Naive B cell (primary cell): ENCODE measurements at regions not wholly inside any gene's neighbourhood (a gene's known extent, or its start where the extent isn't known, plus 50 kb on each side); places are given as distances from the start of the nearest gene placed in this dataset.

Experiments used
- ATAC-seq, 2 donors: fragments of 150-1000 bp; cut with Tn5 transposase; 2 replicates each; pipeline ENCODE4 v1.10.0; 2021; ENCODE audit warnings: low read depth in 2 of 2, mild to moderate bottlenecking in 2 of 2, moderate library complexity in 2 of 2
- DNase-seq: peaks from one replicate; pipeline ENCODE4 v3.0.0; 2022
- H3K27ac Mint-ChIP-seq, 6 donors: one replicate each; pipeline ENCODE4 v1.8.0; 2020 to 2022; ENCODE audit warnings: mild to moderate bottlenecking in 6 of 6, mixed read lengths in 6 of 6, moderate library complexity in 5 of 6, inconsistent platforms in 2 of 6
- H3K27me3 Mint-ChIP-seq, 3 donors: one replicate each; pipeline ENCODE4 v1.8.0; 2021 to 2022; ENCODE audit warnings: mixed read lengths in 3 of 3, mild to moderate bottlenecking in 1 of 3
- H3K36me3 Mint-ChIP-seq, 2 donors: one replicate each; pipeline ENCODE4 v1.8.0; 2020 to 2022; ENCODE audit warnings: mixed read lengths in 2 of 2, inconsistent platforms in 1 of 2, mild to moderate bottlenecking in 1 of 2
- H3K4me1 Mint-ChIP-seq, 3 donors: one replicate each; pipeline ENCODE4 v1.8.0; 2020 to 2022; ENCODE audit warnings: mixed read lengths in 3 of 3, inconsistent platforms in 1 of 3, mild to moderate bottlenecking in 1 of 3, moderate library complexity in 1 of 3
- H3K4me3 Mint-ChIP-seq, 8 donors: one replicate each; pipeline ENCODE4 v1.8.0; 2020 to 2022; ENCODE audit warnings: mild to moderate bottlenecking in 8 of 8, mixed read lengths in 8 of 8, moderate library complexity in 8 of 8, inconsistent platforms in 2 of 8
- H3K9me3 Mint-ChIP-seq, 7 donors: one replicate each; pipeline ENCODE4 v1.8.0; 2020 to 2022; ENCODE audit warnings: mixed read lengths in 7 of 7, mild to moderate bottlenecking in 5 of 7, inconsistent platforms in 2 of 7, moderate library complexity in 1 of 7

DNA sequence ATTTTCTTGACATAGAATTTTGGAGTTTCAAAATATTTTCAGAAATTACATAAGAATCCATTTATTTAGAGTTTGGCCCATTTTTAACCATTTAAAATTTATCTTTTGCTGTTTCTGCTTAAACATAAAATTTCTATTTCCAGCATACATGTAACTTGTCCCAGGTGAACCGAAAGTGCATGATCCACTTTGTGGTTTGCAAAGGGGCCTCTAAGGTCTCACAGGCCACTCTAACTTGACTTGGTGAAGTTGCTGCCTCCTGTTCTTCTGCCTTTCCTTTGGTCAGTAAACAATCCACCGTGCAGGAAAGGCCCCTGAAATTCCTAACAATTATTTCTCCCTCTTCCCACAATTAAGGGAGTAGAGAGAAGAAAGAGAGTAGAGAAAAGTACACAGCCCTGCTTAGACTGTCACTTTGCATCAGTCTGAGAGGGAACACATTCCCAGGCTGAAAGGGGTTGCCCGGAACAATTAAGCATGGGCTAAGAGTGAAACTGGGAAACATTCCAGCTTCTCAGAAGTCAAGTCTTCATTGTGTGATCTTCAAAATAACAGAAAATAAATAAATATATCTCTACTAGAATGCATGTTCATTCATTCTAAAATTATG, 79.5 kb upstream of the SEMA3A start:
- no peaks in the 10 kb centered on the region for H3K27me3 Mint-ChIP-seq
- H3K36me3 Mint-ChIP-seq = no peaks in the 10 kb centered on the region
- no peaks in the 10 kb centered on the region for H3K9me3 Mint-ChIP-seq
- no peak for ATAC-seq
- DNase-seq = no peak
- H3K27ac Mint-ChIP-seq = no peak overlapping the region
- no peaks in the 10 kb centered on the region for H3K4me1 Mint-ChIP-seq
- no peak overlapping the region for H3K4me3 Mint-ChIP-seq

GRCh38 chr7:84271543-84271942, 77.0 kb upstream of the SEMA3A start:
- no peak overlapping the region for H3K4me3 Mint-ChIP-seq
- no peaks in the 10 kb centered on the region for H3K9me3 Mint-ChIP-seq
- no peaks in the 10 kb centered on the region for H3K4me1 Mint-ChIP-seq
- no peaks in the 10 kb centered on the region for H3K27me3 Mint-ChIP-seq
- no peak for ATAC-seq
- no peak for DNase-seq
- no peaks in the 10 kb centered on the region for H3K36me3 Mint-ChIP-seq
- no peak overlapping the region for H3K27ac Mint-ChIP-seq

DNA sequence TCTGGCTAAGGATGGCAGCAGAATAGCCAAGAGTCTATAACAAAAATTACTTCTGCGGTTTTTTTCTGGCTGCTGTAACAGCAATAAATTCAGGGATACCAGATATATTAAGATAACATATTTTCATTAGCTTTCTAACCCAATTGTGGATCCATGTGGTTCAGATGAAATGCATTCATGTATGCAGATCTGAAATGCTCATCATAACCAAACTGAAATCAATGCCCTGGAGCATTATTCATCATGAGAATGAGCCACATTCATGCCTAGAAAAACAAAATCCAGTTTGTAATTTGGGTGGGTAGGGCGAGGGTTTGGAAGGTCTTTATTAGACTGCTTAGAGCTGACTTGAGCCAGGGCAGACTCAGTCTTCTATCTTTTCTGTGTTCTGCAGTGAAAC, 69.8 kb upstream of the SEMA3A start:
- ATAC-seq = no peak
- H3K27me3 Mint-ChIP-seq = no peaks in the 10 kb centered on the region
- H3K36me3 Mint-ChIP-seq = no peaks in the 10 kb centered on the region
- no peak overlapping the region for H3K27ac Mint-ChIP-seq
- H3K4me1 Mint-ChIP-seq = no peaks in the 10 kb centered on the region
- DNase-seq = no peak
- no peak overlapping the region for H3K4me3 Mint-ChIP-seq
- no peaks in the 10 kb centered on the region for H3K9me3 Mint-ChIP-seq

- no peaks in the 10 kb centered on the region for H3K9me3 Mint-ChIP-seq
- no peak for ATAC-seq
- H3K27ac Mint-ChIP-seq = no peak overlapping the region
- H3K36me3 Mint-ChIP-seq = no peaks in the 10 kb centered on the region
- no peaks in the 10 kb centered on the region for H3K4me1 Mint-ChIP-seq
- H3K4me3 Mint-ChIP-seq = no peak overlapping the region
- no peak for DNase-seq
- no peaks in the 10 kb centered on the region for H3K27me3 Mint-ChIP-seq
Measured at GRCh38 chr7:84263106-84263505, 68.5 kb upstream of the SEMA3A start.

DNA sequence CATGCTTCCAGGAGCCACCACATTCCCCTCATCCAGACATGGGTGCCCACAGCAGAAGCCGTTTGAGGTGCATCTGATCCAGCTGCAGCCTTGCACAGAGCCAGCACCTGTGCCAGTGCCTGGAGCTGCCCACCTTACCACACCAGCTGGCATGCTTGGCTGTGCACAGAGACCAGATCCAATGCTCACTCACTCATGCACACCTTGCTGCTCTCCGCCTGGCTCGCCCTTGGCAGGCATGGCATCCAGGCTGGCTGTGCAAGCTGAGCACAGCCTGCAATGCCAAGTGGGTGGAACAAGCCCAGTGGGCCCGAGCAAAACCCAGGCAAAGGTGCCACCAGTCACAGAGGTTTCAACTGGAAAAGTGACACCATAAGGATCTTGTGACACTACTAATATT, 66.9 kb upstream of the SEMA3A start:
- Mint-ChIP-seq H3K9me3 (no peaks in the 10 kb centered on the region), H3K27ac (peak overlapping the region in 1 of 6 donors; percentile 63), H3K27me3 (no peaks in the 10 kb centered on the region), H3K4me1 (peaks cover 0 to 5% (median 0%) of the 10 kb centered on the region in 3 donors), H3K36me3 (no peaks in the 10 kb centered on the region), H3K4me3 (no peak overlapping the region)
- no peak for DNase-seq
- ATAC-seq = no peak

DNA sequence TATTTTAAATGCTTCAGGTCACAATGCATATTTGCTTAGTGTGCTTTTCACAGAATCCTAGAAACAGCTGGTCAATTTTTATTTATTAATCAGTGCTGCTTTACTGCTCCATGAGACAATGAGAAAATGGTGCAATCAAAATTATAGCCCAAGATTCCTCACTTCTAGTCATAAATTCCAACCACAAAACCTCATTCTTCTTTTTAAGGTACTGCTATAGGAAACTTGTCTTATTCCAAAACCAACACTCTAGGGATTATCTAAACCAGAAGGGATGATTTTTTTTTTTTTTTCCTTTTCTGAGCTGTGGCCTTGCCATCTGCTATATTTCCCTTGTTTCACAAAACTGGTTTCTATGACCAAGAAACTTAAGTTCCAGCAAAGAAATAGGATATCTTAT, 64.0 kb upstream of the SEMA3A start:
- Mint-ChIP-seq H3K4me1 (peaks cover 0 to 5% (median 0%) of the 10 kb centered on the region in 3 donors), H3K36me3 (no peaks in the 10 kb centered on the region), H3K9me3 (no peaks in the 10 kb centered on the region), H3K27ac (no peak overlapping the region), H3K4me3 (no peak overlapping the region), H3K27me3 (no peaks in the 10 kb centered on the region)
- ATAC-seq = no peak
- no peak for DNase-seq

DNA sequence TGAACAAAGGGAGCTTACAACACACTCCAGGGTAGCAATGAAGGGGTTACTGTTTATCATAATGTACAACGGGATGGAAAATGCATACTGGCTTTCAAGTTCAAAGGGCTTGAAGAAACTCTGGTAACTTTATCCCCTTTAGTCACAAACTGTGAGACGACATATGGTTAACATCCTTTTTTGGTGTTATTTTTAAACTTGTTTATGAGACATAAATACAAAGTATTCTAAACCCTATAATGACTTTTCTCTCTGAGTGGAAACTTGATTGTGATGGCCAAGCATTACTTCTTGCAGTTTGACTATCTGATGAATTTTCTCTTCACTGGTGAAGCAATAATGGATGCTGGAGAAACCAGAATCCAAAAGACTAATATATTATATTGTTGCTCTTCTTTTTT, 62.0 kb upstream of the SEMA3A start:
- H3K27me3 Mint-ChIP-seq = no peaks in the 10 kb centered on the region
- peak overlapping the region in 1 of 6 donors; percentile 24 for H3K27ac Mint-ChIP-seq
- no peaks in the 10 kb centered on the region for H3K36me3 Mint-ChIP-seq
- H3K4me3 Mint-ChIP-seq = no peak overlapping the region
- no peak for ATAC-seq
- DNase-seq = no peak
- H3K9me3 Mint-ChIP-seq = no peaks in the 10 kb centered on the region
- H3K4me1 Mint-ChIP-seq = peaks cover 0 to 5% (median 0%) of the 10 kb centered on the region in 3 donors

DNA sequence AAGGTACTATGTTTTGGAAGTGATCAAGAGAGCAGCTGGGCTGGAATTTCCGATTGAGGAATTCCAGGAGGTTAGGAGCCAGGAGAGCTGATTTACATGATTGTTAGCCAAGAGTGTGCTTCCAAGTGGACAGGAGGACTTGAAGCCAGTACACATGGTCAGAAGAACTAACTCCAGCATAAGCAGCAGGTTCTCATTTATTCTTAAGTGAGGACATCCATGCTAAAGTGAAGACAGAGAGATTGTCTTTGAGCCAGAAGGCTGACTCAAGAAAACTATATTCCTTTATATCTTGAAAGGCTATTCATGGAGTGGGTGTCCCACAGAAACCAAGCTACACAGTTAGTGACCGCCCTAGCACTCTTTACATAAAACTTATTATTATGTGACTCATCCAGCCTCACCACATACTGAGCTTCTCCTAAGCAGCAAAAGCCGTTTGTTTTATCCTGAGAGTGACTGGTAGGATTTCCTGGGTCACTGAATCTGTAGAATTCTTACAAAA, 56.7 kb upstream of the SEMA3A start:
- H3K4me3 Mint-ChIP-seq = no peak overlapping the region
- H3K9me3 Mint-ChIP-seq = no peaks in the 10 kb centered on the region
- peaks cover 0 to 2% (median 0%) of the 10 kb centered on the region in 3 donors for H3K4me1 Mint-ChIP-seq
- H3K36me3 Mint-ChIP-seq = no peaks in the 10 kb centered on the region
- no peak for DNase-seq
- ATAC-seq = no peak
- H3K27ac Mint-ChIP-seq = no peak overlapping the region
- no peaks in the 10 kb centered on the region for H3K27me3 Mint-ChIP-seq

GRCh38 chr7:84250452-84250851, 55.9 kb upstream of the SEMA3A start:
- H3K4me1 Mint-ChIP-seq = peaks cover 0 to 2% (median 0%) of the 10 kb centered on the region in 3 donors
- H3K4me3 Mint-ChIP-seq = no peak overlapping the region
- H3K27me3 Mint-ChIP-seq = no peaks in the 10 kb centered on the region
- H3K36me3 Mint-ChIP-seq = no peaks in the 10 kb centered on the region
- no peak for DNase-seq
- no peak for ATAC-seq
- no peak overlapping the region for H3K27ac Mint-ChIP-seq
- H3K9me3 Mint-ChIP-seq = peaks cover 0 to 2% (median 0%) of the 10 kb centered on the region in 7 donors

GRCh38 chr7:84249656-84250055, 55.1 kb upstream of the SEMA3A start:
- Mint-ChIP-seq H3K27ac (no peak overlapping the region), H3K4me1 (peaks cover 0 to 2% (median 0%) of the 10 kb centered on the region in 3 donors), H3K4me3 (no peak overlapping the region), H3K27me3 (no peaks in the 10 kb centered on the region), H3K36me3 (no peaks in the 10 kb centered on the region), H3K9me3 (peaks cover 0 to 8% (median 2%) of the 10 kb centered on the region in 7 donors)
- DNase-seq (no peak), ATAC-seq (no peak)

DNA sequence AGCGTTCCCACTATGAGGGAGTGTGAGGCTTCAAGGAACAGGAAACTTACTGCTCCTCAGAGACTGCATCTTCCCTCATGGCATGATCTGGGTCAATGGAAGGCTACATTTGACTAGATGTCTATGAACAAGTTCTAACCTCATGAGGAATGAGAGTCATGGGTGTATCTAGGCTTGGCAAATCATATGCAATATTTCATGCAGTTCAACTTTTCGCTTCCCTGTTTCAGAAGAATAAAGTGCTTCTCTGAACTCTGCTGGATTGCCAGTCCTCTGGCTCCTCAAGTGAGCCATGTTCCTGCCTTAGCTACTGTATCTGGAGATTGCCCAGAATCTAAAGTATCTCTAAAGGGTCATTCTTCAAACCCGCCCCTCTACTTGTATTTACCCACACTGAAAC, 54.3 kb upstream of the SEMA3A start:
- Mint-ChIP-seq H3K4me3 (peak overlapping the region in 1 of 8 donors; percentile 38), H3K36me3 (no peaks in the 10 kb centered on the region), H3K4me1 (peaks cover 0 to 2% (median 0%) of the 10 kb centered on the region in 3 donors), H3K27me3 (no peaks in the 10 kb centered on the region), H3K9me3 (peaks cover 0 to 8% (median 4%) of the 10 kb centered on the region in 7 donors), H3K27ac (no peak overlapping the region)
- ATAC-seq (no peak), DNase-seq (no peak)

DNA sequence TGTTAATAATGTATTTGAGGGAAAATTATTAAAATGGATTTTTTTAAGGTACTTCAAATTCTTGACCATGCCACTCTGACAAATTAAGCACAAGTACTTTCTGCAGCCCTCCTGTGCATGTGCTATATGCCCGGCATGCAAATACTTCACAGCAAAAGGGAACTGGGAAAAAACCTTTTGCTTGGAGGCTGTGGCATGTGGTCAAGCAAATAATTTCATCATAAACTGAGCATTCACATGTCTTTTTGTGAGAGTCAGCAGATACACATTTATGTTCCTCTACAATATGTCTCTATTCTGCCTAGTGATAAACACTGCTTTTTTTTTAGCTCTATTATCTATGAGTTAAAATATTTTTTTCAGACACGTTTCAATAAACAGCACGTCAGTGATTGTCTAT, 53.7 kb upstream of the SEMA3A start:
- no peak for DNase-seq
- Mint-ChIP-seq H3K4me3 (no peak overlapping the region), H3K36me3 (no peaks in the 10 kb centered on the region), H3K27ac (no peak overlapping the region), H3K9me3 (peaks cover 0 to 8% (median 7%) of the 10 kb centered on the region in 7 donors), H3K27me3 (no peaks in the 10 kb centered on the region), H3K4me1 (peaks cover 0 to 2% (median 0%) of the 10 kb centered on the region in 3 donors)
- ATAC-seq = peak in 1 of 2 donors; percentile 23

GRCh38 chr7:84247591-84247990, 53.0 kb upstream of the SEMA3A start:
- Mint-ChIP-seq H3K27me3 (no peaks in the 10 kb centered on the region), H3K4me3 (no peak overlapping the region), H3K4me1 (peaks cover 0 to 2% (median 0%) of the 10 kb centered on the region in 3 donors), H3K9me3 (peaks cover 2 to 9% (median 7%) of the 10 kb centered on the region in 7 donors), H3K27ac (no peak overlapping the region), H3K36me3 (no peaks in the 10 kb centered on the region)
- DNase-seq = no peak
- no peak for ATAC-seq

DNA sequence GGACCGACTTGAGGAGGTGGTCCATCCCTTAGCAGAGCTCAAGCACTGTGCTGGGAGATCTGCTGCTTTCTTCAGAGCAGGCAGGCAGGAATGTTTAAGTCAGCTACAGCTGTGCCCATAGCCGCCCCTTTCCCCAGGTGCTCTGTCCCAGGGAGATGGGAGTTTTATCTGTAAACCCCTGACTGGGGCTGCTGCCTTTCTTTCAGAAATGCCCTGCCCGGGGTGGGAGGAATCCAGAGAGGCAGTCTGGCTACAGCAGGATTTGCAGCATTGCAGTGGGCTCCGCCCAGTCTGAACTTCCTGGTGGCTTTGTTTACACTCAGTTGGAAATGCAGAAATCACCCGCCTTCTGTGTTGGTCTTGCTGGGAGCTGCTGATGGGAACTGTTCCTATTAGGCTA, 51.2 kb upstream of the SEMA3A start:
- ATAC-seq (no peak), DNase-seq (no peak)
- H3K27ac Mint-ChIP-seq = no peak overlapping the region
- H3K4me3 Mint-ChIP-seq = no peak overlapping the region
- H3K4me1 Mint-ChIP-seq = peaks cover 0 to 2% (median 0%) of the 10 kb centered on the region in 3 donors
- no peaks in the 10 kb centered on the region for H3K36me3 Mint-ChIP-seq
- H3K27me3 Mint-ChIP-seq = no peaks in the 10 kb centered on the region
- H3K9me3 Mint-ChIP-seq = peaks cover 7 to 19% (median 10%) of the 10 kb centered on the region in 7 donors
